ENCODE measurements at regions not wholly inside any gene's neighbourhood (a gene's known extent, or its start where the extent isn't known, plus 50 kb on each side); places are given as distances from the start of the nearest gene placed in this dataset.

DNA sequence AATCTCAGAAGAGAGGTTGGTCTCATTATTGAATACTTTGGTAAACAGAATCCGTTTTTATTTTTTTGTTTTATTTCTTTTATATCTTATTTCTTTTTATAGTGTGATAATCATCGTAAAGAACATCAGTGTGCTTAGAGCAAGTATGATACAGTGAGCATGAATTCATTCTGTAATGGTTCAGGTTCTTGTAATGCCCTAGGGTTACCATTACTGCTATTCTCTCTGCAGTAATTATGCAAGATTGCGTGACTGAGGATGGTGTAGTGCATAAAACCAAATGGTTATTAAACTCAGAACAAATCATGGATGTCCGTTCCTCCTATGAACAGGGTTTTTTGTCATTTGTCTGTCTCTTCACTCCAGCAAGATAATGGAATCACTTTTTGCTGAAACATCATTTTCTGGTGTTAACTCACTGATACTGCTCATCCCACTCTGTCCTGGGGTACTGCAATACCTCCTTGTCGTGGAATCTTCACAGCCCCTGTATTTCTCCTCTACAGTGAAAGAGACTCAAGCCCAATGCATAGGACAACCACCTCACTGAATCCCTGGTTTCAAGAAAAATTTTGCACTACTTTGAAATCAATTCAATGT is 274.8 kb upstream of the ST6GAL2 start:
- ATAC-seq (replicated peaks in 1 of 4) (no peak), DNase-seq (no peak)
- ChIA-PET POLR2A (no interaction called here), CTCF (no interaction called here)
- no peak overlapping the region for H3K4me3 ChIP-seq (ENCODE audit: control insufficient read depth in 1 of 2, extremely low read depth in 1 of 2, low read length in 1 of 2)
- Mint-ChIP-seq H3K4me3 (no peak overlapping the region), H3K27ac (no peak overlapping the region), H3K4me1 (no peaks in the 10 kb centered on the region), H3K9me3 (peaks cover 0 to 19% (median 2%) of the 10 kb centered on the region in 3 donors), H3K27me3 (no peaks in the 10 kb centered on the region), H3K36me3 (no peaks in the 10 kb centered on the region)
- no peaks in the 10 kb centered on the region for H3K27me3 ChIP-seq (replicated peaks in 1 of 2; ENCODE audit: control insufficient read depth in 2 of 2, extremely low read depth in 1 of 2, insufficient read depth in 2 of 2, low read length in 1 of 2)
- WGBS (ENCODE audit: insufficient coverage), result 100% methylated on average over 1 of the region's 5 CpGs
- no peaks in the 10 kb centered on the region for H3K36me3 ChIP-seq (ENCODE audit: control insufficient read depth in 2 of 2, extremely low read depth in 1 of 2, insufficient read depth in 1 of 2, low read length in 1 of 2)
- no peaks in the 10 kb centered on the region for H3K9me3 ChIP-seq
- no peaks in the 10 kb centered on the region for H3K4me1 ChIP-seq (ENCODE audit: control insufficient read depth in 1 of 2, extremely low read depth in 1 of 2, insufficient read depth in 2 of 2, low read length in 2 of 2)
- H3K27ac ChIP-seq (ENCODE audit: low read length), result no peak overlapping the region

DNA sequence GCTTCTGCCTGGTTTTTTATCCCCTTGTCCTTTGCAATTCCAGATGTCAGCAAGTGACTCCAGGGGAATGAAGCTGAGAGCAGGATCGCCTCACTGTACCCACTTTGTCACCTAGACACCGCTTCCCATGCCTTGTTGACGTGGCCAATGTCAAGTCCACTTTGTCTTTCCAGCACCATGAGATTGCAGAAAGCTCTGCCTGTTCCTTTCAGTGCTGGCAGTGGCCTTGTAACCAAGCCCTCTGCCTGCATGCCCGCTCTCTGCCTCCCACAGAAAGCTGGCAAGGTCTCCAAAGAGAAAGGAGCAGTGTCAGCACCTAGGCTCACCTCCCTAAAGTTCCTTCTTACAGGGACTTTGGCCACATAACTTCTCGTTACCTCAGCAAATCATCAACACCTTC is 282.2 kb upstream of the ST6GAL2 start:
- Mint-ChIP-seq H3K9me3 (peaks cover 2 to 7% (median 5%) of the 10 kb centered on the region in 3 donors), H3K27ac (no peak overlapping the region), H3K4me3 (no peak overlapping the region), H3K36me3 (no peaks in the 10 kb centered on the region), H3K27me3 (no peaks in the 10 kb centered on the region), H3K4me1 (no peaks in the 10 kb centered on the region)
- DNase-seq, result no peak
- Histone ChIP-seq H3K27ac (ENCODE audit: low read length) (no peak overlapping the region), H3K4me3 (ENCODE audit: control insufficient read depth in 1 of 2, extremely low read depth in 1 of 2, low read length in 1 of 2) (no peak overlapping the region), H3K27me3 (replicated peaks in 1 of 2; ENCODE audit: control insufficient read depth in 2 of 2, extremely low read depth in 1 of 2, insufficient read depth in 2 of 2, low read length in 1 of 2) (no peaks in the 10 kb centered on the region), H3K4me1 (ENCODE audit: control insufficient read depth in 1 of 2, extremely low read depth in 1 of 2, insufficient read depth in 2 of 2, low read length in 2 of 2) (no peaks in the 10 kb centered on the region), H3K9me3 (no peaks in the 10 kb centered on the region), H3K36me3 (ENCODE audit: control insufficient read depth in 2 of 2, extremely low read depth in 1 of 2, insufficient read depth in 1 of 2, low read length in 1 of 2) (no peaks in the 10 kb centered on the region)
- 52% methylated on average over 5 of the region's 5 CpGs for WGBS (ENCODE audit: insufficient coverage)
- CTCF ChIA-PET, result no interaction called here
- POLR2A ChIA-PET, result no interaction called here
- ATAC-seq (replicated peaks in 1 of 4), result no peak

DNA sequence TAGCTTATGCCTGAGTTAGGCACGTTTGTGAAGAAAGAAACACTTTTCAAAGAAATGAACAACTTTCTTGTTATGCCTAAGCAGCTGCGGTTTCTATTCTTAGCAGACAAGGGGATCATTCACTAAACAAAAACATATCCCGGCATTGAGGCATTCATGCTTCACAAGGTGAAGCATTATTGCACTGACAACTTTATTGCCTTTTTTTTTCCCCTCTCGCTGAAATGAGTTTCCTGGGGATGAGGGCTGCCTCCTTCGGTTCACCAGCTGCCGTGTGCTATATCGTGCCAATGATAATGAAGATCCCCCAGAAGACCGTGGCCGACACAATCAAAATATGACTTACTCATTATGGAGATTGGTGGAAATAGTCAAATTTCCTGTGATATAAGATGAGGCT is 288.2 kb upstream of the ST6GAL2 start:
- Histone ChIP-seq H3K4me1 (ENCODE audit: control insufficient read depth in 1 of 2, extremely low read depth in 1 of 2, insufficient read depth in 2 of 2, low read length in 2 of 2) (no peaks in the 10 kb centered on the region), H3K9me3 (no peaks in the 10 kb centered on the region), H3K4me3 (ENCODE audit: control insufficient read depth in 1 of 2, extremely low read depth in 1 of 2, low read length in 1 of 2) (no peak overlapping the region), H3K27me3 (replicated peaks in 1 of 2; ENCODE audit: control insufficient read depth in 2 of 2, extremely low read depth in 1 of 2, insufficient read depth in 2 of 2, low read length in 1 of 2) (no peaks in the 10 kb centered on the region), H3K36me3 (ENCODE audit: control insufficient read depth in 2 of 2, extremely low read depth in 1 of 2, insufficient read depth in 1 of 2, low read length in 1 of 2) (no peaks in the 10 kb centered on the region), H3K27ac (ENCODE audit: low read length) (no peak overlapping the region)
- ATAC-seq (replicated peaks in 1 of 4), result no peak
- Mint-ChIP-seq H3K27ac (no peak overlapping the region), H3K36me3 (no peaks in the 10 kb centered on the region), H3K9me3 (peaks cover 0 to 6% (median 0%) of the 10 kb centered on the region in 3 donors), H3K27me3 (no peaks in the 10 kb centered on the region), H3K4me3 (no peak overlapping the region), H3K4me1 (no peaks in the 10 kb centered on the region)
- DNase-seq, result no peak
- 100% methylated on average over 2 of the region's 9 CpGs for WGBS (ENCODE audit: insufficient coverage)
- ChIA-PET CTCF (no interaction called here), POLR2A (no interaction called here)

DNA sequence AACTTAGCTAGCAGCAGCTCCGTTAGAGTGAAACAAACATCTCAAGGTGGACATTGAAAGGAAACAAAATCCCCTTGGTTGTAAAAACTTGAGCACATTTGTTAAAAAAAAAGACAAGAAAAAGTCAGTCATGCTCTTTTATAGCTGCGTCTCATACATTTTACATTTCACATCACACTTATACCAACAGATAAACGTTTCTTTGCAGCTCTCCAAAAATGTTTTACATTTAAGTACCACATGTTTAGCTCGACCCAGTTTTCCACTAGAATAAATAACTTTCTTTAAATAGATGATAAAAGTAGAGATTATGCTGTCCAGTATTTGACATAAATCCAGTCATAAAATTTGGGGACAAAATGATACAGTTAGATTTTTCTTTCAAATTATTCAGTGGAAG is 297.0 kb upstream of the ST6GAL2 start:
- 88% methylated on average over 1 of the region's 4 CpGs for WGBS (ENCODE audit: insufficient coverage)
- ChIA-PET POLR2A (no interaction called here), CTCF (interaction anchor here in 1 of 2 donors (0.6 kb wide), 1 partner anchor 201 kb away, joined by 3 read pairs; no protein-coding TSS in a partner anchor)
- DNase-seq (no peak), ATAC-seq (replicated peaks in 1 of 4) (no peak)
- Histone ChIP-seq H3K36me3 (ENCODE audit: control insufficient read depth in 2 of 2, extremely low read depth in 1 of 2, insufficient read depth in 1 of 2, low read length in 1 of 2) (no peaks in the 10 kb centered on the region), H3K9me3 (no peaks in the 10 kb centered on the region), H3K27ac (ENCODE audit: low read length) (no peak overlapping the region), H3K4me1 (ENCODE audit: control insufficient read depth in 1 of 2, extremely low read depth in 1 of 2, insufficient read depth in 2 of 2, low read length in 2 of 2) (no peaks in the 10 kb centered on the region), H3K4me3 (ENCODE audit: control insufficient read depth in 1 of 2, extremely low read depth in 1 of 2, low read length in 1 of 2) (no peak overlapping the region), H3K27me3 (replicated peaks in 1 of 2; ENCODE audit: control insufficient read depth in 2 of 2, extremely low read depth in 1 of 2, insufficient read depth in 2 of 2, low read length in 1 of 2) (no peaks in the 10 kb centered on the region)
- H3K27ac Mint-ChIP-seq, result no peak overlapping the region
- H3K4me3 Mint-ChIP-seq, result no peak overlapping the region
- H3K36me3 Mint-ChIP-seq, result no peaks in the 10 kb centered on the region
- H3K27me3 Mint-ChIP-seq, result no peaks in the 10 kb centered on the region
- no peaks in the 10 kb centered on the region for H3K4me1 Mint-ChIP-seq
- H3K9me3 Mint-ChIP-seq, result peaks cover 0 to 5% (median 0%) of the 10 kb centered on the region in 3 donors

DNA sequence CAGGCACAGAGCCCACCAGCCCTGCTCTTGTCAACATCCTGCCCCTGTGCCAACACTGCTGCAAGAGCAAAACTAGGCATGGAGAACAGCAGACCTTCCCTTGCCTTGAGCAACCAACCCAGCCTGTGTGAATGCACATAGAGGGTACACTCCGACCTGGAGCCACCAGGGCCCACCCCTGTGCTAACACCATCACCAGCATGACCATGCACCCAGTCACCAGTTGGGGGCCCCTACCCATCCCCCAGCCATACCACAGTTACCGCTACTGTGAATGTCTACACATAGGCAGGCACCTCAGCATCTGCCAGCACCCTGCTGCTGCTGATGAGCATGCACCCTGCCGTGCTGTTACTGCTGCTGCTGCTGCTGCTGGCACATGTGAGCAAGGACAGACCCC is 301.9 kb upstream of the ST6GAL2 start:
- ChIA-PET POLR2A (no interaction called here), CTCF (no interaction called here)
- Mint-ChIP-seq H3K27me3 (no peaks in the 10 kb centered on the region), H3K4me3 (no peak overlapping the region), H3K4me1 (no peaks in the 10 kb centered on the region), H3K27ac (no peak overlapping the region), H3K36me3 (no peaks in the 10 kb centered on the region), H3K9me3 (peaks cover 0 to 9% (median 9%) of the 10 kb centered on the region in 3 donors)
- no peaks in the 10 kb centered on the region for H3K4me1 ChIP-seq (ENCODE audit: control insufficient read depth in 1 of 2, extremely low read depth in 1 of 2, insufficient read depth in 2 of 2, low read length in 2 of 2)
- no peaks in the 10 kb centered on the region for H3K27me3 ChIP-seq (replicated peaks in 1 of 2; ENCODE audit: control insufficient read depth in 2 of 2, extremely low read depth in 1 of 2, insufficient read depth in 2 of 2, low read length in 1 of 2)
- H3K4me3 ChIP-seq (ENCODE audit: control insufficient read depth in 1 of 2, extremely low read depth in 1 of 2, low read length in 1 of 2), result no peak overlapping the region
- no peaks in the 10 kb centered on the region for H3K9me3 ChIP-seq
- WGBS (ENCODE audit: insufficient coverage), result 70% methylated on average over 3 of the region's 3 CpGs
- no peaks in the 10 kb centered on the region for H3K36me3 ChIP-seq (ENCODE audit: control insufficient read depth in 2 of 2, extremely low read depth in 1 of 2, insufficient read depth in 1 of 2, low read length in 1 of 2)
- DNase-seq, result no peak
- H3K27ac ChIP-seq (ENCODE audit: low read length), result no peak overlapping the region
- ATAC-seq (replicated peaks in 1 of 4), result peak in 1 of 4 experiments; percentile 9

DNA sequence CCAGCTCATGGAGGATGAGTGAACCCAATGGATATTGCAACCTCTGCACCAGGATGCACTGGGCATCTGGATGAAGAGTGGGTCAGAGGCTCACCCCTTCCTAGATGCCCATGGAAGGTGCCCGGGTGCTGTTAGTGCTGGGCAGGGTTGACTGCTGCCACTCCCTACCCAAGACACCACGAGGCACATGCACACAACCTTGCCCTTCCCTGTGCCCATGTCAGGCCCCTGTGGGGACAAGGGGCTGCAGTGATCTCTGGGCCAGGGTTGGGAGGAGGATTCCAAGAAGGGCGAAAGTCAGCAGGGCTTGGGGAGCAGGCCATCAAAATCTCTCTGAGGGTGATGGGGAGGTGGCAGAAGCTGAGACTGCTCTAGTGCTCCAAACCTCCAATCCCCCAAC is 309.7 kb upstream of the ST6GAL2 start:
- H3K27ac Mint-ChIP-seq, result no peak overlapping the region
- DNase-seq (no peak), ATAC-seq (replicated peaks in 1 of 4) (no peak)
- ChIA-PET CTCF (no interaction called here), POLR2A (no interaction called here)
- no peak overlapping the region for H3K27ac ChIP-seq (ENCODE audit: low read length)
- H3K36me3 ChIP-seq (ENCODE audit: control insufficient read depth in 2 of 2, extremely low read depth in 1 of 2, insufficient read depth in 1 of 2, low read length in 1 of 2), result no peaks in the 10 kb centered on the region
- no peaks in the 10 kb centered on the region for H3K9me3 ChIP-seq
- H3K9me3 Mint-ChIP-seq, result no peaks in the 10 kb centered on the region
- no peaks in the 10 kb centered on the region for H3K4me1 ChIP-seq (ENCODE audit: control insufficient read depth in 1 of 2, extremely low read depth in 1 of 2, insufficient read depth in 2 of 2, low read length in 2 of 2)
- H3K27me3 ChIP-seq (replicated peaks in 1 of 2; ENCODE audit: control insufficient read depth in 2 of 2, extremely low read depth in 1 of 2, insufficient read depth in 2 of 2, low read length in 1 of 2), result no peaks in the 10 kb centered on the region
- no peaks in the 10 kb centered on the region for H3K27me3 Mint-ChIP-seq
- no peak overlapping the region for H3K4me3 ChIP-seq (ENCODE audit: control insufficient read depth in 1 of 2, extremely low read depth in 1 of 2, low read length in 1 of 2)
- H3K4me3 Mint-ChIP-seq, result no peak overlapping the region
- no peaks in the 10 kb centered on the region for H3K36me3 Mint-ChIP-seq
- no peaks in the 10 kb centered on the region for H3K4me1 Mint-ChIP-seq
- 100% methylated on average over 1 of the region's 3 CpGs for WGBS (ENCODE audit: insufficient coverage)

All from T-cell (primary cell).